GM23338 (cell line): ENCODE measurements at regions not wholly inside any gene's neighbourhood (a gene's known extent, or its start where the extent isn't known, plus 50 kb on each side); places are given as distances from the start of the nearest gene placed in this dataset.

Source experiments
- ATAC-seq: fragments of 200-7000 bp; cut with Tn5 transposase; 3 replicates; pipeline ENCODE4 v1.9.1; 2020
- DNase-seq: peaks from one replicate; pipeline ENCODE4 v3.0.0-alpha.2; 2015; ENCODE audit warnings: low spot score
- H2AFZ ChIP-seq: fragments of 200-600 bp; sonication (generic); 2 replicates; pipeline ENCODE4 v1.8.0; 2016; ENCODE audit warnings: antibody characterized with exemption, mild to moderate bottlenecking, moderate library complexity
- H3F3A ChIP-seq: fragments of 200-600 bp; sonication (generic); replicated peaks from 2 replicates; pipeline ENCODE4 v1.8.0; 2017; ENCODE audit warnings: antibody characterized with exemption, mixed run types, low read depth
- H3K27ac ChIP-seq: fragments of 200-600 bp; sonication (generic); 2 replicates; pipeline ENCODE4 v1.6.1; 2016; ENCODE audit warnings: low read depth
- H3K27me3 ChIP-seq: fragments of 200-600 bp; sonication (generic); 2 replicates; pipeline ENCODE4 v1.8.0; 2016; ENCODE audit warnings: mild to moderate bottlenecking, mixed run types, moderate library complexity; ENCODE audit not compliant: insufficient read depth
- H3K36me3 ChIP-seq: fragments of 200-600 bp; sonication (generic); 2 replicates; pipeline ENCODE4 v1.8.0; 2016; ENCODE audit warnings: mild to moderate bottlenecking; ENCODE audit not compliant: insufficient read depth
- H3K4me1 ChIP-seq: fragments of 200-600 bp; sonication (generic); 2 replicates; pipeline ENCODE4 v1.8.0; 2016; ENCODE audit warnings: mild to moderate bottlenecking, moderate library complexity; ENCODE audit not compliant: insufficient read depth
- H3K4me2 ChIP-seq: fragments of 200-600 bp; sonication (generic); 2 replicates; pipeline ENCODE4 v1.7.1; 2017; ENCODE audit warnings: mixed run types
- H3K4me3 ChIP-seq: fragments of 200-600 bp; sonication (generic); 2 replicates; pipeline ENCODE4 v1.6.1; 2016; ENCODE audit warnings: mixed run types
- H3K79me2 ChIP-seq: fragments of 200-600 bp; sonication (generic); replicated peaks from 2 replicates; pipeline ENCODE4 v1.8.0; 2017; ENCODE audit warnings: mild to moderate bottlenecking; ENCODE audit not compliant: insufficient read depth
- H3K9me2 ChIP-seq: fragments of 200-600 bp; sonication (generic); 2 replicates; pipeline ENCODE4 v1.8.0; 2017; ENCODE audit not compliant: insufficient read depth
- H4K20me1 ChIP-seq: fragments of 200-600 bp; sonication (generic); replicated peaks from 2 replicates; pipeline ENCODE4 v1.8.0; 2017; ENCODE audit warnings: mild to moderate bottlenecking; ENCODE audit not compliant: insufficient read depth
- H3K27ac Mint-ChIP-seq: 2 replicates; pipeline ENCODE4 v1.8.0; 2020; ENCODE audit warnings: inconsistent platforms, mild to moderate bottlenecking, moderate library complexity, mixed read lengths
- H3K27me3 Mint-ChIP-seq: 3 replicates; pipeline ENCODE4 v1.8.0; 2022; ENCODE audit warnings: low read depth, mild to moderate bottlenecking, moderate library complexity, mixed read lengths, inconsistent platforms; ENCODE audit not compliant: insufficient read depth, poor library complexity
- H3K36me3 Mint-ChIP-seq: 3 replicates; pipeline ENCODE4 v1.8.0; 2021; ENCODE audit warnings: low read depth, mild to moderate bottlenecking, inconsistent platforms, moderate library complexity, mixed read lengths
- H3K4me1 Mint-ChIP-seq: 3 replicates; pipeline ENCODE4 v1.8.0; 2020; ENCODE audit warnings: mild to moderate bottlenecking, inconsistent platforms, mixed read lengths
- H3K4me3 Mint-ChIP-seq: 3 replicates; pipeline ENCODE4 v1.8.0; 2021; ENCODE audit warnings: moderate library complexity, mild to moderate bottlenecking, inconsistent platforms, mixed read lengths
- H3K9me3 Mint-ChIP-seq: 3 replicates; pipeline ENCODE4 v1.8.0; 2020; ENCODE audit warnings: moderate library complexity, mild to moderate bottlenecking, inconsistent platforms, mixed read lengths
- CREB1 ChIP-seq: fragments of 250-450 bp; sonication (Bioruptor Pico); IDR thresholded peaks from 2 replicates; pipeline ENCODE4 v1.5.0; 2020; ENCODE audit warnings: low read depth, mild to moderate bottlenecking, moderate library complexity
- ETS1 ChIP-seq: IDR thresholded peaks from 2 replicates; pipeline ENCODE4 v1.6.1; 2016; ENCODE audit warnings: antibody characterized with exemption
- EZH2 ChIP-seq: fragments of 200-600 bp; sonication (generic); IDR thresholded peaks from one replicate; pipeline ENCODE4 v1.8.0; 2017; ENCODE audit warnings: antibody characterized with exemption, mild to moderate bottlenecking, low read depth; ENCODE audit not compliant: unreplicated experiment
- EZH2phosphoT487 ChIP-seq: fragments of 200-600 bp; sonication (generic); IDR thresholded peaks from one replicate; pipeline ENCODE4 v1.8.1; 2018; ENCODE audit warnings: antibody characterized with exemption; ENCODE audit not compliant: unreplicated experiment
- JUNB ChIP-seq: IDR thresholded peaks from one replicate; pipeline ENCODE4 v1.6.1; 2016; ENCODE audit warnings: antibody characterized with exemption; ENCODE audit not compliant: unreplicated experiment
- NANOG ChIP-seq: IDR thresholded peaks from 2 replicates; pipeline ENCODE4 v1.6.1; 2016; ENCODE audit warnings: antibody characterized with exemption, borderline replicate concordance
- POLR2AphosphoS5 ChIP-seq: IDR thresholded peaks from 2 replicates; pipeline ENCODE4 v1.6.1; 2016; ENCODE audit warnings: antibody characterized with exemption, low read depth
- REST ChIP-seq: IDR thresholded peaks from one replicate; pipeline ENCODE4 v1.6.1; 2018; ENCODE audit warnings: antibody characterized with exemption; ENCODE audit not compliant: unreplicated experiment
- STAT1 ChIP-seq: IDR thresholded peaks from one replicate; pipeline ENCODE4 v1.6.1; 2016; ENCODE audit warnings: antibody characterized with exemption; ENCODE audit not compliant: unreplicated experiment
- ZNF114 ChIP-seq: fragments of 250-450 bp; sonication (Bioruptor Pico); IDR thresholded peaks from 2 replicates; pipeline ENCODE4 v1.5.0; 2020; ENCODE audit warnings: mild to moderate bottlenecking, moderate library complexity
- ZNF331 ChIP-seq: fragments of 250-450 bp; sonication (Bioruptor Pico); IDR thresholded peaks from 2 replicates; pipeline ENCODE4 v1.5.0; 2020; ENCODE audit warnings: low read depth, mild to moderate bottlenecking, moderate library complexity
- ZNF462 ChIP-seq: fragments of 250-450 bp; sonication (Bioruptor Pico); IDR thresholded peaks from 2 replicates; pipeline ENCODE4 v1.5.0; 2020; ENCODE audit warnings: mild to moderate bottlenecking, moderate library complexity

GRCh38 chr11:134515081-134515960 lies 103.3 kb upstream of the B3GAT1 start (continued):
- TF ChIP-seq CREB1 (CRISPR knock-in tag) (no peak), POLR2AphosphoS5 (no peak), JUNB (no peak), EZH2phosphoT487 (no peak)

GRCh38 chr11:134514354-134514951 lies 102.4 kb upstream of the B3GAT1 start:
- H3K36me3 Mint-ChIP-seq: no peaks in the 10 kb centered on the region
- H3K4me3 ChIP-seq: no peak overlapping the region
- no peak for DNase-seq
- no peak overlapping the region for H3K27ac Mint-ChIP-seq
- no peaks in the 10 kb centered on the region for H3K79me2 ChIP-seq
- H3K4me1 ChIP-seq: no peaks in the 10 kb centered on the region; the same call in 1 of the 2 replicates
- H4K20me1 ChIP-seq: no peaks in the 10 kb centered on the region
- H3K36me3 ChIP-seq: no peaks in the 10 kb centered on the region
- no peak overlapping the region for H3K4me2 ChIP-seq
- H3F3A ChIP-seq: no peaks in the 10 kb centered on the region
- H3K4me1 Mint-ChIP-seq: peaks cover 14% of the 10 kb centered on the region
- no peaks in the 10 kb centered on the region; the same call in 2 of the 3 replicates for H3K9me3 Mint-ChIP-seq
- H3K27ac ChIP-seq: no peak overlapping the region
- no peak overlapping the region for H3K4me3 Mint-ChIP-seq
- H3K9me2 ChIP-seq: no peaks in the 10 kb centered on the region; the same call in 1 of the 2 replicates
- no peaks in the 10 kb centered on the region for H3K27me3 ChIP-seq
- ATAC-seq: no peak
- no peak overlapping the region for H2AFZ ChIP-seq
- H3K27me3 Mint-ChIP-seq: peaks cover 13% of the 10 kb centered on the region
- TF ChIP-seq ZNF462 (no peak), ZNF331 (no peak), POLR2AphosphoS5 (no peak), REST (no peak), JUNB (no peak), CREB1 (CRISPR knock-in tag) (no peak), EZH2 (no peak), STAT1 (no peak), NANOG (no peak), ZNF114 (CRISPR knock-in tag) (no peak), EZH2phosphoT487 (no peak), ETS1 (no peak)
